Non-pigmented ciliary epithelial cell (primary cell): ENCODE measurements at regions not wholly inside any gene's neighbourhood (a gene's known extent, or its start where the extent isn't known, plus 50 kb on each side); places are given as distances from the start of the nearest gene placed in this dataset.
"Not testable (repeated sequence)": the region's sequence is repeated elsewhere in the genome, so short reads cannot be mapped to it uniquely, and the experiment has no call there.

Experiments
- DNase-seq: peaks from one replicate; pipeline ENCODE4 v3.0.0-alpha.2; 2010; ENCODE audit warnings: low read depth

- no peak for DNase-seq
Measured at GRCh38 chr13:65679240-65679639, 1550.9 kb downstream of the PCDH9 start.

GRCh38 chr13:65677906-65678305, 1552.2 kb downstream of the PCDH9 start:
- no peak for DNase-seq

- DNase-seq: not testable (repeated sequence)
Measured at GRCh38 chr13:65675383-65675782, 1554.8 kb downstream of the PCDH9 start.

- DNase-seq: no peak
Measured at GRCh38 chr13:65670014-65670625, 1560.0 kb downstream of the PCDH9 start.

- no peak for DNase-seq
Measured at GRCh38 chr13:65660731-65661130, 1569.4 kb downstream of the PCDH9 start.

GRCh38 chr13:65656740-65657329, 1573.3 kb downstream of the PCDH9 start:
- DNase-seq: no peak

GRCh38 chr13:65653613-65654012, 1576.5 kb downstream of the PCDH9 start:
- no peak for DNase-seq

GRCh38 chr13:65650321-65650720, 1579.8 kb downstream of the PCDH9 start:
- DNase-seq: no peak

- no peak for DNase-seq
Measured at GRCh38 chr13:65642996-65643395, 1587.1 kb downstream of the PCDH9 start.

- DNase-seq: no peak
Measured at GRCh38 chr13:65642301-65642700, 1587.8 kb downstream of the PCDH9 start.

GRCh38 chr13:65638572-65639168, 1591.5 kb downstream of the PCDH9 start:
- DNase-seq: no peak

GRCh38 chr13:65633806-65634205, 1596.3 kb downstream of the PCDH9 start:
- no peak for DNase-seq

GRCh38 chr13:65631078-65631477, 1599.1 kb downstream of the PCDH9 start:
- no peak for DNase-seq

- no peak for DNase-seq
Measured at GRCh38 chr13:65629926-65630325, 1600.2 kb downstream of the PCDH9 start.

GRCh38 chr13:65623148-65623547, 1607.0 kb downstream of the PCDH9 start:
- DNase-seq: no peak

GRCh38 chr13:65615506-65615905, 1614.6 kb downstream of the PCDH9 start:
- no peak for DNase-seq

GRCh38 chr13:65613004-65613403, 1617.1 kb downstream of the PCDH9 start:
- DNase-seq: no peak

- DNase-seq: no peak
Measured at GRCh38 chr13:65609350-65609749, 1620.8 kb downstream of the PCDH9 start.

- DNase-seq: peak; percentile 17
Measured at GRCh38 chr13:65606622-65607021, 1623.5 kb downstream of the PCDH9 start.

GRCh38 chr13:65605396-65605795, 1624.7 kb downstream of the PCDH9 start:
- DNase-seq: no peak

GRCh38 chr13:65603160-65603559, 1627.0 kb downstream of the PCDH9 start:
- DNase-seq: no peak

- no peak for DNase-seq
Measured at GRCh38 chr13:65601855-65602254, 1628.3 kb downstream of the PCDH9 start.

- peak; percentile 28 for DNase-seq
Measured at GRCh38 chr13:65600702-65601101, 1629.4 kb downstream of the PCDH9 start.
